Neural cell (in vitro differentiated cells): ENCODE measurements at regions not wholly inside any gene's neighbourhood (a gene's known extent, or its start where the extent isn't known, plus 50 kb on each side); places are given as distances from the start of the nearest gene placed in this dataset.

ENCODE experiments used
- EP300 ChIP-seq: fragments of 450-650 bp; conservative IDR thresholded peaks from 2 replicates; pipeline ENCODE4 v1.6.1; 2014; ENCODE audit warnings: antibody characterized with exemption, mild to moderate bottlenecking, moderate library complexity; ENCODE audit not compliant: poor library complexity, severe bottlenecking
- EZH2 ChIP-seq: fragments of 200-600, 300-800 bp; shearing (Covaris generic), sonication (generic); IDR thresholded peaks from 2 replicates; pipeline ENCODE4 v1.6.1; 2014; ENCODE audit warnings: antibody characterized with exemption, low read length, borderline replicate concordance, mild to moderate bottlenecking; ENCODE audit not compliant: insufficient read depth, poor library complexity, severe bottlenecking
- MXI1 ChIP-seq: fragments of 450-650 bp; conservative IDR thresholded peaks from 2 replicates; pipeline ENCODE4 v1.6.1; 2014; ENCODE audit warnings: antibody characterized with exemption, mild to moderate bottlenecking; ENCODE audit not compliant: poor library complexity, severe bottlenecking
- POLR2AphosphoS5 ChIP-seq: IDR thresholded peaks from 2 replicates; pipeline ENCODE4 v1.6.1; 2012
- TAF1 ChIP-seq: IDR thresholded peaks from 2 replicates; pipeline ENCODE4 v1.6.1; 2012; ENCODE audit warnings: low read depth
- TF ChIP-seq, protein P1 (sequence below): fragments of 450-650 bp; IDR thresholded peaks from 2 replicates; pipeline ENCODE4 v1.5.1; 2014; ENCODE audit warnings: antibody characterized with exemption, mild to moderate bottlenecking, moderate library complexity; ENCODE audit not compliant: poor library complexity, severe bottlenecking

DNA sequence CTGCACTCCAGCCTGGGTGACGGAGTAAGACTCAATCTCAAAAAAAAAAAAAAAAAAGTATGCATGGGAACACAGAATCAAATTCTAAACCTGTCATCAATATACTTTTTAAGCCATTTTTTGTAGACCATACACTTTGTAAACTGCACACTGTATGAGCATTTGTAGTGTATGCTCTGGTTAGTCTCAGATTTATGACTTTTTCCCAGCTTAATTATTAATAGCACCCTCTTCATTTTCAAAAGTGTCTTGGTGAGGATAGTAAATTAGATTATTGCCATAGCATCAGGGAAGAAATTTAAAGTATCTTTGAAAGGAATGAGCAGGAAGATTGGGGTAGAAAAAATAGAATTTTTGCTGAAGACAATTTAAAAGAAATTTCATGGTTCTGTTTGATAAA, 330.8 kb upstream of the RSPO3 start:
- no peak for TF ChIP-seq POLR2AphosphoS5
- TF ChIP-seq, protein P1, sequence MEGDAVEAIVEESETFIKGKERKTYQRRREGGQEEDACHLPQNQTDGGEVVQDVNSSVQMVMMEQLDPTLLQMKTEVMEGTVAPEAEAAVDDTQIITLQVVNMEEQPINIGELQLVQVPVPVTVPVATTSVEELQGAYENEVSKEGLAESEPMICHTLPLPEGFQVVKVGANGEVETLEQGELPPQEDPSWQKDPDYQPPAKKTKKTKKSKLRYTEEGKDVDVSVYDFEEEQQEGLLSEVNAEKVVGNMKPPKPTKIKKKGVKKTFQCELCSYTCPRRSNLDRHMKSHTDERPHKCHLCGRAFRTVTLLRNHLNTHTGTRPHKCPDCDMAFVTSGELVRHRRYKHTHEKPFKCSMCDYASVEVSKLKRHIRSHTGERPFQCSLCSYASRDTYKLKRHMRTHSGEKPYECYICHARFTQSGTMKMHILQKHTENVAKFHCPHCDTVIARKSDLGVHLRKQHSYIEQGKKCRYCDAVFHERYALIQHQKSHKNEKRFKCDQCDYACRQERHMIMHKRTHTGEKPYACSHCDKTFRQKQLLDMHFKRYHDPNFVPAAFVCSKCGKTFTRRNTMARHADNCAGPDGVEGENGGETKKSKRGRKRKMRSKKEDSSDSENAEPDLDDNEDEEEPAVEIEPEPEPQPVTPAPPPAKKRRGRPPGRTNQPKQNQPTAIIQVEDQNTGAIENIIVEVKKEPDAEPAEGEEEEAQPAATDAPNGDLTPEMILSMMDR = no peak
- no peak for TF ChIP-seq EP300
- TF ChIP-seq TAF1 = no peak
- TF ChIP-seq EZH2 = no peak
- no peak for TF ChIP-seq MXI1
